SK-N-SH (cell line): ENCODE measurements at regions not wholly inside any gene's neighbourhood (a gene's known extent, or its start where the extent isn't known, plus 50 kb on each side); places are given as distances from the start of the nearest gene placed in this dataset.

ENCODE experiments used
- CTCF ChIP-seq: fragments of 200-600 bp; sonication (generic); IDR thresholded peaks from 2 replicates; pipeline ENCODE4 v1.6.1; 2017; ENCODE audit warnings: antibody characterized with exemption, mild to moderate bottlenecking, moderate library complexity
- EP300 ChIP-seq, 2 experiments: IDR thresholded peaks; 2 replicates each; pipeline versions ENCODE4 v1.4.0 to v1.6.1; 2012; ENCODE audit warnings: borderline replicate concordance in 1 of 2, low read depth in 1 of 2, low read length in 1 of 2
- EZH2phosphoT487 ChIP-seq: fragments of 200-600 bp; sonication (generic); IDR thresholded peaks from 2 replicates; pipeline ENCODE4 v1.6.1; 2017; ENCODE audit warnings: low read depth, mixed run types, mild to moderate bottlenecking, antibody characterized with exemption, moderate library complexity, borderline replicate concordance
- FOXM1 ChIP-seq: IDR thresholded peaks from 2 replicates; pipeline ENCODE4 v1.4.0; 2012; ENCODE audit warnings: low read depth, mild to moderate bottlenecking
- GABPA ChIP-seq: IDR thresholded peaks from 2 replicates; pipeline ENCODE4 v1.4.0; 2012; ENCODE audit warnings: low read depth, mild to moderate bottlenecking
- MAX ChIP-seq: IDR thresholded peaks from 2 replicates; pipeline ENCODE4 v1.4.0; 2012; ENCODE audit warnings: low read depth
- MXI1 ChIP-seq: IDR thresholded peaks from 2 replicates; pipeline ENCODE4 v1.6.1; 2012; ENCODE audit warnings: mild to moderate bottlenecking, low read depth, low read length, improper control_type of control experiment
- NRF1 ChIP-seq: IDR thresholded peaks from 2 replicates; pipeline ENCODE4 v1.6.1; 2012; ENCODE audit warnings: low read depth, mild to moderate bottlenecking, low read length
- PBX3 ChIP-seq: IDR thresholded peaks from 2 replicates; pipeline ENCODE4; 2012
- TAF1 ChIP-seq: IDR thresholded peaks from 2 replicates; pipeline ENCODE4 v1.6.1; 2012; ENCODE audit warnings: low read depth, mild to moderate bottlenecking, low read length, moderate library complexity, borderline replicate concordance
- USF1 ChIP-seq: IDR thresholded peaks from 2 replicates; pipeline ENCODE4 v1.4.0; 2012; ENCODE audit warnings: low read depth, borderline replicate concordance
- USF2 ChIP-seq: fragments of 150-350 bp; IDR thresholded peaks from 2 replicates; pipeline ENCODE4 v1.6.1; 2017; ENCODE audit warnings: antibody characterized with exemption, low read length, low read depth, borderline replicate concordance

GRCh38 chr12:131283191-131283861, 329.6 kb downstream of the ADGRD1 start:
- TF ChIP-seq CTCF (no peak), FOXM1 (no peak), GABPA (no peak), USF2 (no peak), PBX3 (no peak), EZH2phosphoT487 (no peak), TAF1 (no peak), MAX (no peak), EP300 (IDR thresholded peaks at IDR 0.05; ENCODE audit: borderline replicate concordance in 1 of 2, low read depth in 1 of 2, low read length in 1 of 2) (no peak), USF1 (no peak), NRF1 (no peak), MXI1 (no peak)
